ENCODE measurements at regions not wholly inside any gene's neighbourhood (a gene's known extent, or its start where the extent isn't known, plus 50 kb on each side); places are given as distances from the start of the nearest gene placed in this dataset.

DNA sequence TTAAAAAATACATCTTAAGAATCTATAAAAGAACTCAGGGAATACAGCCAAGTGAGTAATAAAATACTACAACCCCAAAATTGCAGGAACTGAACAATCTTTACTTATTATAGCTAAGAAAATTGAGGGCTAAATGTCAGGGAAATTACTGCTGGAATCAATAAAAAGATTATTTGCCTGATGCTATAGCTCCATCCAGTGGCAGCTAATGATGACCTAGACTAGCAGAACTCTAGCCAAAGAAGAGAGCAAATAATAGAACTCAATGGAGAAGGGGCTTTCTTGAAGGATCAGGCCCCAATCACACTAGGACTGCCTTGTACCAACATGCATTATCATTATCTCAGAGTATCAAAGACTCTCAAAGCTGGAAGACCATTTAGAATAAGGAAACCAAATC is 85.0 kb upstream of the FAM241A start:
- Histone ChIP-seq H3K4me3 (no peak overlapping the region), H3K9me3 (no peaks in the 10 kb centered on the region), H3K4me2 (no peak overlapping the region), H3K4me1 (no peaks in the 10 kb centered on the region), H3K27ac (no peak overlapping the region)
- ATAC-seq = peak; percentile 64 to 74; a peak in 4 of 6 replicates
- ChIA-PET CTCF (interaction anchor here (0.6 to 1.1 kb wide), 4 partner anchors 12 to 546 kb away, joined by 3 to 5 read pairs (median 4); no protein-coding TSS in a partner anchor), POLR2A (interaction anchor here (0.5 kb wide), 1 partner anchor 1466 kb away, joined by 4 read pairs; no protein-coding TSS in a partner anchor)
- TF ChIP-seq, protein P1, sequence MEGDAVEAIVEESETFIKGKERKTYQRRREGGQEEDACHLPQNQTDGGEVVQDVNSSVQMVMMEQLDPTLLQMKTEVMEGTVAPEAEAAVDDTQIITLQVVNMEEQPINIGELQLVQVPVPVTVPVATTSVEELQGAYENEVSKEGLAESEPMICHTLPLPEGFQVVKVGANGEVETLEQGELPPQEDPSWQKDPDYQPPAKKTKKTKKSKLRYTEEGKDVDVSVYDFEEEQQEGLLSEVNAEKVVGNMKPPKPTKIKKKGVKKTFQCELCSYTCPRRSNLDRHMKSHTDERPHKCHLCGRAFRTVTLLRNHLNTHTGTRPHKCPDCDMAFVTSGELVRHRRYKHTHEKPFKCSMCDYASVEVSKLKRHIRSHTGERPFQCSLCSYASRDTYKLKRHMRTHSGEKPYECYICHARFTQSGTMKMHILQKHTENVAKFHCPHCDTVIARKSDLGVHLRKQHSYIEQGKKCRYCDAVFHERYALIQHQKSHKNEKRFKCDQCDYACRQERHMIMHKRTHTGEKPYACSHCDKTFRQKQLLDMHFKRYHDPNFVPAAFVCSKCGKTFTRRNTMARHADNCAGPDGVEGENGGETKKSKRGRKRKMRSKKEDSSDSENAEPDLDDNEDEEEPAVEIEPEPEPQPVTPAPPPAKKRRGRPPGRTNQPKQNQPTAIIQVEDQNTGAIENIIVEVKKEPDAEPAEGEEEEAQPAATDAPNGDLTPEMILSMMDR (IDR thresholded peaks at IDR 0.05) = peak; percentile 48
- TF ChIP-seq, protein P2, sequence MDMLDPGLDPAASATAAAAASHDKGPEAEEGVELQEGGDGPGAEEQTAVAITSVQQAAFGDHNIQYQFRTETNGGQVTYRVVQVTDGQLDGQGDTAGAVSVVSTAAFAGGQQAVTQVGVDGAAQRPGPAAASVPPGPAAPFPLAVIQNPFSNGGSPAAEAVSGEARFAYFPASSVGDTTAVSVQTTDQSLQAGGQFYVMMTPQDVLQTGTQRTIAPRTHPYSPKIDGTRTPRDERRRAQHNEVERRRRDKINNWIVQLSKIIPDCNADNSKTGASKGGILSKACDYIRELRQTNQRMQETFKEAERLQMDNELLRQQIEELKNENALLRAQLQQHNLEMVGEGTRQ (IDR thresholded peaks at IDR 0.05) = no peak
- peak; percentile 25; the same call in 1 of the 3 replicates for TF ChIP-seq SMC3 (IDR thresholded peaks at IDR 0.05)
- peak; percentile 61 to 66 for TF ChIP-seq RAD21 (conservative IDR thresholded peaks at IDR 0.05 in 1 of 2, IDR thresholded peaks at IDR 0.05 in 1 of 2)
- TF ChIP-seq SREBF2 (IDR thresholded peaks at IDR 0.05) = no peak
- peak; percentile 6 to 31 for DNase-seq (ENCODE audit: low read depth in 1 of 2, low spot score in 1 of 2)
- FAIRE-seq = no peak

DNA sequence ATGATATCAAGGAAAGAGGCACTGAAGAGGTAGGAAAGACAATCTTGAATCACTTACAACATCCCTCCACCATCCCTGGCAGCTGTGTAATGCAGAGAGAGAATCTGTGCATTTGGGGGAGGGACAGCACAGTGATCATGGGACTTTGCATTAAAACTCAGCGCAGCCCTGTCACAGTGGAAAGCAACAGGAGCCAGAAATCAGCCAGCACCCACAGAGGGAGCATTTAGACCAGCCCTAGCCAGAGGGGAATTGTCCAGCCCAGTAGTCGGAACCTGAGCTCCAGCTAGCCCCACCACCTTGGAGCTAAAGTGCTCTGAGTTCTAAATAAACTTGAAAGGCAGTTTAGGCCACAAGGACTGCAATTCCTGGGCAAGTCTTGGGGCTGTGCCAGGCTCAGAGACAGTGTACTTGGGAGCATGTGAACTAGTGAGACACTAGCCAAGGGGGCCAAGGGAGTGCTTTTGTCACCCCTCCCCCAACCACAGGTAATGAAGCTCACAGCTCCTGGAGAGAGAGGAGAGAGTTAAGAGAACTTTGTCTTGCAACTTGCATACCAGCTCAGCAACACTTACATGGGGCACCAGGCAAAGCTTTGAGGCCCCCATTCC is 83.9 kb upstream of the FAM241A start:
- H3K27ac ChIP-seq = no peak overlapping the region
- CTCF ChIA-PET = interaction anchor here (1.2 kb wide), 1 partner anchor 420 kb away, joined by 4 read pairs; no protein-coding TSS in a partner anchor
- H3K4me1 ChIP-seq = no peaks in the 10 kb centered on the region
- POLR2A ChIA-PET = no interaction called here
- 79% methylated on average over 2 of the region's 2 CpGs for WGBS (ENCODE audit: missing lambda C conversion rate)
- H3K4me2 ChIP-seq = no peak overlapping the region
- no peak for FAIRE-seq
- no peak for DNase-seq (ENCODE audit: low read depth in 1 of 2, low spot score in 1 of 2)
- ATAC-seq = no peak
- no peak for TF ChIP-seq EP300 (IDR thresholded peaks at IDR 0.05)
- TF ChIP-seq, protein P3, sequence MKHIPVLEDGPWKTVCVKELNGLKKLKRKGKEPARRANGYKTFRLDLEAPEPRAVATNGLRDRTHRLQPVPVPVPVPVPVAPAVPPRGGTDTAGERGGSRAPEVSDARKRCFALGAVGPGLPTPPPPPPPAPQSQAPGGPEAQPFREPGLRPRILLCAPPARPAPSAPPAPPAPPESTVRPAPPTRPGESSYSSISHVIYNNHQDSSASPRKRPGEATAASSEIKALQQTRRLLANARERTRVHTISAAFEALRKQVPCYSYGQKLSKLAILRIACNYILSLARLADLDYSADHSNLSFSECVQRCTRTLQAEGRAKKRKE (CRISPR knock-in tag; IDR thresholded peaks at IDR 0.05; ENCODE audit: low read depth) = no peak
- TF ChIP-seq ZSCAN20 (CRISPR knock-in tag; IDR thresholded peaks at IDR 0.05) = no peak
- TF ChIP-seq KDM1A (IDR thresholded peaks at IDR 0.05; ENCODE audit: low read depth) = no peak
- no peak for TF ChIP-seq JUN (IDR thresholded peaks at IDR 0.05)
- TF ChIP-seq PHF8 (IDR thresholded peaks at IDR 0.05; ENCODE audit: borderline replicate concordance, low read depth) = no peak
- TF ChIP-seq ZNF302 (CRISPR knock-in tag; IDR thresholded peaks at IDR 0.05) = no peak
- no peak for TF ChIP-seq NR3C1 (IDR thresholded peaks at IDR 0.05)
- no peak overlapping the region for H3K4me3 ChIP-seq
- H3K9me3 ChIP-seq = no peaks in the 10 kb centered on the region

DNA sequence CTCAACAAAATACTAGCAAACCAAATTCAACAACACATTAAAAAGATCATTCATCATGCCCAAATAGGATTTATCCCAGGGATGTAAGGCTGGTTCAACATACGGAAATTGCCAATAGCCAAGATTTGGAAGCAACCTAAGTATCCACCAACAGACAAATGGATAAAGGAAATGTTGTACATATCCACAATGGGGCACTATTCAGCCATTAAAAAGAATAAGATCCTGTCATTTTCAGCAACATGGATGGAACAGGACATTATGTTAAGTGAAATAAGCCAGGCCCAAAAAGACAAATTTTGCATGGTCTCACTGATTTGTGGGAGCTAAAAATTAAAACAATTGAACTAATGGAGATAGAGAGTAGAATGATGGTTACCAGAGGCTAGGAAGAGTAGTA is 82.0 kb upstream of the FAM241A start:
- no peaks in the 10 kb centered on the region for H3K4me1 ChIP-seq
- H3K9me3 ChIP-seq = no peaks in the 10 kb centered on the region
- 88% methylated on average over 1 of the region's 1 CpG for WGBS (ENCODE audit: missing lambda C conversion rate)
- POLR2A ChIA-PET = no interaction called here
- ATAC-seq (no peak), DNase-seq (ENCODE audit: low read depth in 1 of 2, low spot score in 1 of 2) (no peak), FAIRE-seq (no peak)
- TF ChIP-seq RAD21 (conservative IDR thresholded peaks at IDR 0.05 in 1 of 2, IDR thresholded peaks at IDR 0.05 in 1 of 2) (peak; percentile 30 to 33; a peak in 3 of 5 replicates), EHMT2 (IDR thresholded peaks at IDR 0.05; ENCODE audit: low read depth) (no peak)
- TF ChIP-seq, protein P1 (IDR thresholded peaks at IDR 0.05) = 0 out of 3 replicates have a peak, but pooled peaks have one; percentile 15
- no peak overlapping the region for H3K4me2 ChIP-seq
- CTCF ChIA-PET = interaction anchor here (0.6 kb wide), 1 partner anchor 930 kb away, joined by 3 read pairs; no protein-coding TSS in a partner anchor
- no peak overlapping the region for H3K27ac ChIP-seq
- H3K4me3 ChIP-seq = no peak overlapping the region
